ENCODE measurements at regions not wholly inside any gene's neighbourhood (a gene's known extent, or its start where the extent isn't known, plus 50 kb on each side); places are given as distances from the start of the nearest gene placed in this dataset.

DNA sequence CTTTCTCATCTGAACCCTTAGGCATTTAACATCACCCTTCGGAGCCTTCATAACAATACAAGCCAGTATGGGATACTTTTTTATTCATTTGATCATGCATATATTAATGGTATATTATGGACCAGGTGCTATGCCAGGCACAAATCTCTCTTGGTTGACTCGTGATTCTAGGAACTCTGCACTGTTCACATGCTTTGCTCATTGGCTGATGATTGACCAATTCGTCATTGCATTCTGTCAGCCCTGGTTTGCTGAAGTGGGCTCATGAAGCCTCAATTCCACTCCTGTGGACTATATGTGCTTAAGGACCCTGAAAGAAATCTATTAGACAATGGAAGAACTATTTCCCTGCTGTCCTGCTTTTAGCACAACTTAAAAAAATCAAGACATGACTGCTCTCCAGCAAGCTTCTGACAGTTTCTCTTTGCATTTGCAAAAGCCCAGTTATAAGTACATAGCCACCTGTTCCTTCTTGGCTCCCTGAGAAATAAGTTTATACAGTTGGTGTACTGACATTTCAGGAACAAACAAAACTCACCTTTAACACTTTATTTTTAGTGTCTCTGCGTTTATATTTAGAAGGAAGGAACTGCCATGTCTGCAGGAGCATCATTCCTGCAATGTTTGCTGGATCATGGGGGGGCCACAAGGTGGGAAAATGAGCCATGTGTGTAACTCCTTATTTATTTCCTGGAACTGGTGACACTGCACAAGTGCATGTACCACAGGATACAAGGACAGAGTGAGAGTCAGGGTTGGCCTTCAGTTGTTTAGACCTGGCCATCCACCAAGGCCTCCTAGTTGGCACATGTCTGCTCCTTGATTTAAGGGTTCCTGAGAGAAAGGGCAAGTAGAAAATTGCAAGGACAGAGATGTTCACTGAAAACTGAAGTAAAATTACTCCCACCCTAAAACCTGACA is 146.0 kb upstream of the NAMPT start:
- DNase-seq, result no peak
- Histone ChIP-seq H3K27me3 (no peaks in the 10 kb centered on the region), H3K4me3 (no peak overlapping the region), H3K27ac (no peak overlapping the region), H3K36me3 (no peaks in the 10 kb centered on the region), H3K9me3 (no peaks in the 10 kb centered on the region), H3K4me1 (peaks cover 0 to 1% (median 0%) of the 10 kb centered on the region in 4 donors)
- TF ChIP-seq POLR2A (IDR thresholded peaks at IDR 0.05), result no peak
- TF ChIP-seq, protein P1, sequence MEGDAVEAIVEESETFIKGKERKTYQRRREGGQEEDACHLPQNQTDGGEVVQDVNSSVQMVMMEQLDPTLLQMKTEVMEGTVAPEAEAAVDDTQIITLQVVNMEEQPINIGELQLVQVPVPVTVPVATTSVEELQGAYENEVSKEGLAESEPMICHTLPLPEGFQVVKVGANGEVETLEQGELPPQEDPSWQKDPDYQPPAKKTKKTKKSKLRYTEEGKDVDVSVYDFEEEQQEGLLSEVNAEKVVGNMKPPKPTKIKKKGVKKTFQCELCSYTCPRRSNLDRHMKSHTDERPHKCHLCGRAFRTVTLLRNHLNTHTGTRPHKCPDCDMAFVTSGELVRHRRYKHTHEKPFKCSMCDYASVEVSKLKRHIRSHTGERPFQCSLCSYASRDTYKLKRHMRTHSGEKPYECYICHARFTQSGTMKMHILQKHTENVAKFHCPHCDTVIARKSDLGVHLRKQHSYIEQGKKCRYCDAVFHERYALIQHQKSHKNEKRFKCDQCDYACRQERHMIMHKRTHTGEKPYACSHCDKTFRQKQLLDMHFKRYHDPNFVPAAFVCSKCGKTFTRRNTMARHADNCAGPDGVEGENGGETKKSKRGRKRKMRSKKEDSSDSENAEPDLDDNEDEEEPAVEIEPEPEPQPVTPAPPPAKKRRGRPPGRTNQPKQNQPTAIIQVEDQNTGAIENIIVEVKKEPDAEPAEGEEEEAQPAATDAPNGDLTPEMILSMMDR (IDR thresholded peaks at IDR 0.05), result no peak

DNA sequence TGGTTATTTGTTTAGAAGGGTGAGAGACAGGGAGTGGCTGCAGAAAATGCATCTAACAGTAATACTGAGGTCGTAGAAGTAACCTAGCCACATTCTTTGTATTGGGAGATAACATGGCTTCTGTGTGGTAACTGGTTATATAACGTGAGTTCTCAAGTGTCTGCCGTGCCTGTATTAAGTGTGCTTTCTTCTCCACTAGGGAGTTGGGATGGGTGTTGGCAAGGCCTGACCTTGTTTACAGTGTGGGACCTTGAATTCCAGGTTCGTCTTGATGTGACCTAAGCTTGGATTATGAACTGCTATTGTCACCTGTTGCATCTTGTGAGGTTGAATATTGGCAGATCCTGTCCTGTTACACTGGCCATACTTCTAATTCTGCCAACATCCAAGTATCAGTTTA is 145.3 kb upstream of the NAMPT start:
- no peaks in the 10 kb centered on the region for H3K9me3 ChIP-seq
- no peak overlapping the region for H3K27ac ChIP-seq
- peaks cover 0 to 8% (median 4%) of the 10 kb centered on the region in 4 donors for H3K4me1 ChIP-seq
- no peak overlapping the region for H3K4me3 ChIP-seq
- TF ChIP-seq, protein P1 (IDR thresholded peaks at IDR 0.05), result no peak
- no peak for TF ChIP-seq POLR2A (IDR thresholded peaks at IDR 0.05)
- no peaks in the 10 kb centered on the region for H3K36me3 ChIP-seq
- no peak for DNase-seq
- no peaks in the 10 kb centered on the region for H3K27me3 ChIP-seq

DNA sequence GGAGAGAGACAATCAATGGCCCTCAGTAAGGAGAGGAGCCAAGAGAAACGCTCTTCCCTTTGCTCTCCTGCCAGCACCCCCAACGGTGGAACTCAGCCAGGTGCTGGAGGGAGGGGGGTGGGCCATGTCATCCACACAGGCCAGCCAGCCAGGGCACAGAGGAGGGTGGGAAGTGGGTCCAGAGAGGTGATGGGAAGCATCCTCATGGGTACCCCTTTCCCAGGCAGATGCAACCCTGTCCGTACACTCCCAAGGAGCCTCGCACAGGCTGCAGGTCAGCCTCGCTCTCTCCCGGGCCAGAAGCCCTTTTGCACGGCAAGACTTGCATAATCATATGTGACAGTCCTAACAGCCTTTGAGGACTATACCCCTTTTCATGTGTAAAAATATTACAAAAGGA is 142.0 kb upstream of the NAMPT start:
- Histone ChIP-seq H3K27ac (no peak overlapping the region), H3K4me1 (peaks cover 0 to 21% (median 6%) of the 10 kb centered on the region in 4 donors), H3K9me3 (no peaks in the 10 kb centered on the region), H3K4me3 (no peak overlapping the region), H3K27me3 (no peaks in the 10 kb centered on the region), H3K36me3 (no peaks in the 10 kb centered on the region)
- no peak for DNase-seq
- TF ChIP-seq, protein P1 (IDR thresholded peaks at IDR 0.05), result no peak
- no peak for TF ChIP-seq POLR2A (IDR thresholded peaks at IDR 0.05)

DNA sequence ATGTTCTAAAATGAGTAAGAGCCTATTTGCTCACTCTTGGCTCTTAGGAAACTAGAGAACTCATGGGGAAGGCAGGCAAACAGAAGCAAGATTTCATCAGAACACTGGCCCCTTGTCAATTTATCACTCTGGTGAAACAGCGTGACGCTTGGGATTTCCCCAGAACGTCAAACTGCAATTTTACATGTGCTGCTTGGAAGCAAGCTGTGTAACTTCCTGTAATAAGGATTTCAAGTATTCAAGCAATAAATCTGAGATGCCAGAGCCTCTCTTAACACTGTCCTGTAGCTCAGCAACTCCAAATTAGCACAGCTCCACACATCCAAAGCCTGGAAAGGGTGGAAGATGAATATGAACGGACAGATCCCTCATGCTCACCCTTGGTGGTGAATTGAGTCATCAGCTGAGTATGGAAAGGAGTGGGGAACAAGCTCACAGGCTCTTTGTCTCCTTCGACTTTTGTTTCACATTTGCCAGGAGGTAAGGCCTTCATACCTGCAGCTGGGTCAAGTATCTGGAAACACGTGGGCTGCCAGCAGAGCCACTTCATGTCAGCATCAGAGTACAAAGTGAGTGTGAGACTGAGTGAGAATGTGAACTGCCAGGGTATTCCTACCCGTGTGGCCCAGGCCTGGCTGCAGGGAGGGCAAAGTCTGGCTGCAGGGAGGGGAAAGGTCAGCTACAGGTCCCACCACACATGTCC is 140.4 kb upstream of the NAMPT start:
- peak overlapping the region in 2 of 4 donors; percentile 41 to 65 for H3K27ac ChIP-seq
- H3K4me3 ChIP-seq, result no peak overlapping the region
- H3K27me3 ChIP-seq, result no peaks in the 10 kb centered on the region
- no peaks in the 10 kb centered on the region for H3K36me3 ChIP-seq
- H3K9me3 ChIP-seq, result no peaks in the 10 kb centered on the region
- TF ChIP-seq, protein P1 (IDR thresholded peaks at IDR 0.05), result no peak
- TF ChIP-seq POLR2A (IDR thresholded peaks at IDR 0.05), result no peak
- DNase-seq, result peak in 1 of 3 donors; percentile 77
- peaks cover 0 to 23% (median 6%) of the 10 kb centered on the region in 4 donors for H3K4me1 ChIP-seq

DNA sequence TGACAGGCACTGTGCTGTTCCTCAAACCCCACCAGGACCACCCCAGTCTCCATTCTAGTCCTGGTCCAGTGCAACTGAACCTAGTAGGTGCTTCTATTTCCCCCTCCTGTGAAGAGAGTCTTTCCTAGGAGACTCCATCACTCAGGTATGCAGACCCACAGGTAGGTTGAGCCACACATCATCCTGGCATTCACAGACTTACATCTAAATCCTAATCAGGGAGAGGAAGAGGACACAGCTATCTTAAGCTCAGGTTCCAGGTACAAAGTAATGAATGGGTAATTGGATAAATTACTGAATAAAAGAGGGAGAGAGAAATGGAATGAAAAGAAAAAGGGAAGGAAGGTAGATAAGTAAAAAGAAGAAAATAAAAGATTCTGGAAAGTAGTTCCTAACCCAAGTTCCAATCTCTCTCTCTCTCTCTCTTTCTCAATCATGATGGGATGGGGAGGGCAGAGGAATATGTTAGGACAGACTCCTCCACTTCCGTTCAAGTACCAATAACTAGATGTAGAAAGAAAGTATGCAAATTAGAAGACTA is 139.8 kb upstream of the NAMPT start:
- no peak for DNase-seq
- H3K27me3 ChIP-seq, result no peaks in the 10 kb centered on the region
- H3K4me3 ChIP-seq, result no peak overlapping the region
- peaks cover 0 to 23% (median 6%) of the 10 kb centered on the region in 4 donors for H3K4me1 ChIP-seq
- TF ChIP-seq, protein P1 (IDR thresholded peaks at IDR 0.05), result no peak
- no peak for TF ChIP-seq POLR2A (IDR thresholded peaks at IDR 0.05)
- H3K9me3 ChIP-seq, result no peaks in the 10 kb centered on the region
- no peaks in the 10 kb centered on the region for H3K36me3 ChIP-seq
- peak overlapping the region in 3 of 4 donors; percentile 28 to 50 (median 41) for H3K27ac ChIP-seq

All from Peyer's patch (tissue), 4 donors.